KBM-7 (cell line): ENCODE measurements at regions not wholly inside any gene's neighbourhood (a gene's known extent, or its start where the extent isn't known, plus 50 kb on each side); places are given as distances from the start of the nearest gene placed in this dataset.
"Not testable (repeated sequence)": the region's sequence is repeated elsewhere in the genome, so short reads cannot be mapped to it uniquely, and the experiment has no call there.

ENCODE experiments used
- DNase-seq: peaks from one replicate; pipeline ENCODE4 v3.0.0-alpha.2; 2015
- in situ Hi-C: fragments of 300-500 bp; cut with MboI; formaldehyde crosslinking; loops from 2 replicates; pipeline ENCODE4 v1.14.3; 2020; ENCODE audit warnings: low sequenced_read_pairs, low pct_unique_long_range_greater_than_20kb, mixed read lengths

DNA sequence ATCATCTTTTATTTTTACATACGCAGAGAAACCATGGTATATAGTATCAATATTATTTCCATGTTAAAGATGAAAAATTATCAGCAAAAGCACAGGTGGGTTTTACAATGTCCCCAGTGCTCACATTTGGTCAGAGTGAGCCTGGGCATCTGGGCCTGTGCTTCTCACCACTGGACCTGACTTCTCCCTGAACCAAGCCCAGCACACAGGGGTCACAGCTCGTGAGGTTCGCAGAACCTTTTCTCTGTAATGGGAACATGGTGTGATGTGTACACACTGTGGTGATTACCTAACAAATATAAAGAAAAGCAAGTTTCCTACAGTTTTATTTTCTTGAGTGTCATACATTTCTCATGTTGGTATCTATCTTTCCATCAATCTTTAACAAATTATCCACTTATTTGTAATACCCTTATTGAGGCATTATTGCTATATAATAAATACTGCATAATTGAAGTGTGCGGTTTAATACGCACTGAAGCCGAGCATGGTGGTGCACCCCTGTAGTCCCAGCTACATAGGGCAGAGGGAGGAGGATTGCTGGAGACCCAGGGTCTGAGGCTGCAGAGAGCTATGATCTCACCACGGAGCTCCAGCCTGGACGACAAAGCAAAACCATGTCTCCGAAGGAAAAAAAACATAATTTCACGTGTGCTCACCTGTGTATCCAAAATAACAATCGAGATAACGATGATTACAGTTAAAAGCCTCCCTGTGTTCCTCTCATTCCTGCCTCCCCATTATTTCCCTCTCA lies 743.2 kb downstream of the TMEM121 start:
- in situ Hi-C loops: no loop called here
- DNase-seq: no peak

DNA sequence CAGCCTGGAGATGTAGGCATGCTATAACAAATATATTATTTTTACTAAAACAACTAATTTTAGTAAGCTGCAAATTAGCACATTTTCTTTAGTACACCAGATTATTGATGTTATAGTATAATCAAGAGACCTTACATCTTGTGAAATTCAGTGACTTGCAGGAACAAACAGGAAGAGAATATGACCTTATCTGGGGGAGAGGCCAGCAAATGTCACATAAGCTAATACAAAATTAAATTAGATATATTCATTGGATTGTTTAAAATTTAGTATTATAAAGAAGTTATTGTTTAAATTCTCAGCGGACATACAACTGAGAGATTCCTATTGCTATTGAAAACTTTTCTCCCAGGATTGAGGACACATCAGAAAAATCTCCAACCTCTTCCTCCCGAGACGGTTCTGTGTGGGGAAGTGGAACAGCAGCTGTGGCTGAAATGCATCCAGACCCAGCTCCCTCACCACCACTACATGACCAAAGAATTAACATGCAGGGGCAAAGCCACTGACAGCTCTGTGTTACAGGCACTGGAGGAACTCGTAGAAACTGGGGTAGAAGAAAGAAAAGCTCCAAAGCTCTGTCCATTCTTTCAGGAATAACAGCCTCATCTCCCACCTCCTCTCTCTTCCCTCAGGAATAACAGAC lies 744.2 kb downstream of the TMEM121 start:
- DNase-seq, in situ Hi-C loops: not testable (repeated sequence)

DNA sequence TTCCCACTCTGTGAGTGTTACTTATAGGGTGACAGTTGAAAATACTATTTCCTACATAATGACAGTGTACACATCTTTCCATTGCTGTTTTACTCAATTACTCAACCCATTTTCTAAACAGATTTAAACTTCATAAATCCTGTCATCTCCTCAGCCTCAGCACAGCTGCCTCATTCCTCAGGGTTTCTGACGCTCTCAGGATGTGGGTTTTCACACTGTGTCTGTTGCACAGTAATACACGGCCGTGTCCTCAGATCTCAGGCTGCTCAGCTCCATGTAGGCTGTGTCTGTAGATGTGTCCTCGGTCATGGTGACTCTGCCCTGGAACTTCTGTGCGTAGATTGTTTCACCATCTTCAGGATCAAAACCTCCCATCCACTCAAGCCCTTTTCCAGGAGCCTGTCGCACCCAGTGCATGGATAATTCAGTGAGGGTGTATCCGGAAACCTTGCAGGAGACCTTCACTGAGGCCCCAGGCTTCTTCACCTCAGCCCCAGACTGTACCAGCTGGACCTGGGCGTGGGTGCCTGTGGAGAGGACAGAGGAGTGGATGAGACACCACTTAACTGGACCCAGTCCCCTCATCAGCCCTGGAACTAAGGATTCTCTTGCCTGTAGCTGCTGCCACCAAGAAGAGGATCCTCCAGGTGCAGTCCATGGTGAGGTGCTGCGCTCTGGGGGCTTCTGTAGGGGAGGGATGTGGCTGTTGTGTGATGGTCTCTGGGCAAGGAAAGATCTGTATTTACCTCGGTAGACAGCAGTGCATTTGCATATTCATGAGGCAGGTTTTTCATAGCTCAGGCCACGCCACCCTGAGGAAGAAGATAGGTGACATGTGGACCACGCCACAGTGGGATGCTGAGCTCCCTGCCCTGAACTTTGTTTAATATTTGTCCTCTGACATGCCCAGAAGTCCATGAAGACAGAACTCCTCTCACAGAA lies 750.2 kb downstream of the TMEM121 start:
- DNase-seq: no peak
- in situ Hi-C loops: no loop called here

DNA sequence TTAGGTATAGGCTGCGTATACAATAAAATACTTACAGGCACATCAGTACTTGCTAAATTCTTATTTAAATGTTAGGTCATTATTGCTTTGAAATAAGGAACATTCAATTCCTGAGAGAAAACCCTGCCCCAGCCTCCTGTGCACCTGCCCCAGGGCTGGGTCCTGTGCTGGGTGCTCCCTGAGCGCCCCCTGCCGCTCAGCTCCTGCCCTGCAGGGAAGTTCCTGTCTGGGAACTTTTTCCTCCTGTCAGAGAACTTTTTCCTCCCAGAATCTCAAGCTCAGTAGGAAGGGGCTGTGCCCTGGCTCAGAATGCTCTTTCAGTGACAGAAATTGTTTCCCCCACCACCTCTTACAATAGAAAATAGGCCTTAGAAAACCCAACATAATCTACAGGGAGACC lies 751.1 kb downstream of the TMEM121 start:
- DNase-seq: peak; percentile 38

DNA sequence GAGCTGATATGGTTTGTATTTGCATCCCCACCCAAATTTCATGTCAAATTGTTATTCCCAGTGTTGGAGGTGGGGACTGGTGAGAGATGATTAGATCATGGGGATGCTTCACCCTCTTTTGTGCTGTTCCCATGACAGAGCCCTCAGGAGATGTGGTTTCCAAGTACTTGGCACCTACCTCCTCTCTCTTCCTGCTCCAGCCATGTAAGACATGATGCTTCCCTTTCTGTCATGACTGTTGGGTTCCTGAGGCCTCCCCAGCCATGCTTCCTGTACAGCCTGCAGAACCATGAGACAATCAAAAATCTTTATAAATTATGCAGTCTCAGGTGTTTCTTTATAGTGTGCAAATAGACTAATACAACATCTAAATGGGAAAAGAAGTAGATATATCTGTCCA lies 754.5 kb downstream of the TMEM121 start:
- in situ Hi-C loops: no loop called here
- DNase-seq: no peak

More for the DNA sequence above, 751.1 kb downstream of the TMEM121 start:
- in situ Hi-C loops: no loop called here

DNA sequence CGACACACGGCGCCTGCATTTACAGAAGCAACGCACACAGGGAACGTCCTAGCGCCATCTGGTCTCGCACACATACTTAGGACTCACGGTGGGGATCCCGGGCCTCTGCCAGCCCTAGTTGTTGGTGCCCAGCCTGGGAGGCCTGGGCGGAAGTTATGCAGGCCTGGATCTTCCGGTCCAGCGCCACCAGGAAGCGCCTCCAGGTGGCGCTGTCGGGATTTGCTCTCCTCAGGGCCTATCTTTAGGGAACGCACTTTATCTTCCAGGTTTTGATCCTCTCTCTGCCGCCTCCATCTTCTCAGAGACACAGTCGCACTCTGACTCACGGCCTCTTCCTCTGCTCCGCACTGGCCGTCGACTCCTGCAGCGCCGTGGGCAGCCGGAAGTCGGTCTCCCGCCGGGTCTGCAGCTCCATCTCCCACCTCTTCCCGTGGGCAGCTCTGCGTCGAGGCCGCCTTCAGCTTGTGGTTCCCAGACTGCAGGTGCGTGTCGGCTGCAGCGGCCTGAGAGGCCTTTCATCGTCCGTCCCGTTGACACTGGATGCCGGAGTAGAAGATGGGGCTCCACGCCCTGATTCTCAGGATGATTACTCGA lies 760.4 kb downstream of the TMEM121 start:
- in situ Hi-C loops: no loop called here
- peak; percentile 25 for DNase-seq

DNA sequence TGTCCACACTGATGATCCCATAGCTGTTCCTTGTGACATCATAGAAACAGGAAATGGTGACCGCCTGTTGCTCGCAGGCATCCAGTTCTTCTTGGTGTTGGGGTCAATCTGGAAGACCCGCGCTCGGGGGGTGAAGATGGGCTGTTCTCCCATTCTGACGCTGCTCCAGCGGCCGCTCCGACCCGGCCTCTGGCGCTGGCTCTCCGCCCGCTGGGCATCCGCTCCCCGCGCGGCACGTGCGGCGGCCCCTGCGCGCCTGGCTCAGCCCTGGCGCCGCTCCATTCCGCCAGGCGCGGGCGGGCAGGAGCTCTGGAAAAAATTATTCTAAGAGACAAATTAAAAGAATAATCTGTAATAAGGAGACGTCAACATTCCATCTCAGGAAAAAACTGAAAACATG lies 761.1 kb downstream of the TMEM121 start:
- in situ Hi-C loops: no loop called here
- DNase-seq: no peak

DNA sequence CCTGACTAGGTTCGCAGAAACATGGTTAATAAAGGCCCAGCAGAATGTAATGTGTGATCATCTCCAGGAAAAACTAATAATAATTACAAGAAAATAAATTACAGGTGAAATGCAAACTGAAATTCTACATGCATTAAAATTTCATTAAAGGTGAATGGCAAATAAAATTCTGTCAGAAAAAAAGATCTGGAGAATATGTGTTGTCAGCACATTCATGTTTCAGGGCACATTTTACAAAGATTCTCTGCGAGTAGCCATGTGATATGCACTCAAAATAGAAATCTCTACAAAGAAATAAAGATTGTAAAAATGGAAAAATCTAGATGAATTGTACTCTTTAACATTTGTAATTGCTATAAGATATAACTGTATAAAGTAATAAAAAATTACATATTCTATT lies 765.2 kb downstream of the TMEM121 start:
- DNase-seq: no peak
- in situ Hi-C loops: no loop called here

DNA sequence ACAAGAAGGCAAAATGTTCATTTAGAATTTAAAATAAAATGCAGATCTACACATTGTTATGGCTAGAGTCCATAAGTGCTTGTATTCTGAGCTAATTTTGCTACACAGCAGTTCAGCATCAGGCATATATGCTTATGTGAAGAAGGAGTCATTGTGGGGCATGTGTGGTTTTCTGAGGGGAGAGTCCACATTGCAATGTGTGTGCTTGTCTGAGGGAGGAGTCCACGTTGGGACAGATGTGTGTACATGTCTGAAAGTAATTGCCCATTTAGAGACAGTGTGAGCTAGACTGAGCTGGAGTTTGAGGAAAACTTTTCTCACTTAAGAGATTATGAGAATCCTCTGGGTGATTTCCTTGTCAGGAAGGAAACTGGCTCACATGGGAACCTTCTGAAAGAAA lies 767.9 kb downstream of the TMEM121 start:
- no peak for DNase-seq
- in situ Hi-C loops: no loop called here

DNA sequence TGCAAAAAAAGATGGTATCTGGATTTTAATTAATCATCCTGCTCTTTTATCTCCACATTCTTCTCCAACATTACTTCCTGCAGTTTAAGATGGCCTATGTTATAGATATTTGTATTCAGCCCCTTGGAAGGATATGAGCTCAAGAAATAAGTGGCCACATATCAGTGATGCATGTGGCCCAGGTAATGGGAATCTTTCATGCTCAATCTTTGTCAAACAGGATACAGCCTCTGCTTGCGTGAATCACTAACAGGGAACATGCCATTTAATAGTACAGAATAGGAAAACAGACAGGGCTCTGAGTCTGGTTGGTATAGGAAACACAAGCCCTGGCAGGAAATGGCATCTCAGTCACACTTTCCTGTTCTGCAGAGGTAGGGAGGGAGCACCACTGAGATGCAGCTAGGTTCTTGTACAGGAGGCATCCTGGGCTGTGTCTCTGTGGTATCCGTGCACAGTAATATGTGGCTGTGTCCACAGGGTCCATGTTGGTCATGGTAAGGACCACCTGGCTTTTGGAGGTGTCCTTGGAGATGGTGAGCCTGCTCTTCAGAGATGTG lies 774.6 kb downstream of the TMEM121 start:
- in situ Hi-C loops: not testable (repeated sequence)

DNA sequence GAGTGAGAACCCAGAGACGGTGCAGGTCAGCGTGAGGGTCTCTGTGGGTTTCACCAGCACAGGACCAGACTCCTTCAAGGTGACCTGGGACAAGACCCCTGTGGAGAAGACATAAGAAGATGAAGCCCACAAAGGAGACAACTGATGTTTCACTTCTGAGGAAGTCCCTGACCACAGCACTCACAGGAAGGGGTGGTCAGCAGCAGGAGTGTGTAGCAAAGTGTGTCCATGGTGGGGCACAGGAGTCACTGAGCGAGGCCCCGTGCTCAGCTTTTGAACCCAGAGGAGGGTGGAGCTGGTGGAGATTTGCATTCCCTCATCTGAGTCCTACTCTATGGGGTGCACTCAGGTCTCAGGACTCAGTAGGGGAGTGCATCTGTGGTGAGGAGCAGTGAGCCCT lies 775.2 kb downstream of the TMEM121 start:
- in situ Hi-C loops, DNase-seq: not testable (repeated sequence)

More for the DNA sequence above, 774.6 kb downstream of the TMEM121 start:
- not testable (repeated sequence) for DNase-seq

DNA sequence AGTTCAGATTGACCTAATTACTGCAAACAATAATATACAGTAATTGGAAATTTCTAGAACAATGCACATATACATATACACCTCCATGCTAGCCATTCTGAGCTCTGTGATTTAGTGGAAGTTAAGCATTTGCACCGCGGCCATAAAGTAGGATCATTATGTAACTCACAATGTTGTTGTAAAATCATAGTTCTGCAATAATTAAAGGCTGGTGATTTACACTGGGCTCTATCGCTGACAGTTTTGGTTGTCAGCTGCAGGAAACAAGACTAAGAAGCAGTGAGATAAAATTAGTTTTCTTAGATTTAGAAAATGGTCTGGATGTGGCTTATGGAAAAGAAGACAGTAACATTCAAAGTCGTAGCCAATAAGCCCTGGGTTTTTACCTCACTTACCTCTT lies 776.3 kb downstream of the TMEM121 start:
- DNase-seq: no peak
- in situ Hi-C loops: no loop called here

DNA sequence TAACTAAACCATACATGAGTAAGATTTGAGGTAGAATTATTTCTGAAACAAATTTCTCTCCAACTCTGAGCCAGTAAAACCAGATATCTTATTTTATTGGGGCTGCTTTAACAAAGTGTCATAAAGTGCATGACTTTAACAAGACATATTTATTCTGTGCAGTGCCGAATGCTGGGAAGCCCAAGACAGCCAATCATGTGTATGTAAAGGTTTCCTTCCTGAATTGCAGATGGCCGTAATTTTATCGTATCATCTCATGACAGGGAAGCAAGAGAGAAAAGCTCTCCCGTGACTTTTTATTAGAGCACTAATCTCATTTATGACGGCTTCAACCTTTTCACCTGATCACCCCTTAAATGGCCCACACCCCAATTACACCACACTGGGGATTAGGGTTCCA lies 777.9 kb downstream of the TMEM121 start:
- in situ Hi-C loops: no loop called here
- DNase-seq: no peak

DNA sequence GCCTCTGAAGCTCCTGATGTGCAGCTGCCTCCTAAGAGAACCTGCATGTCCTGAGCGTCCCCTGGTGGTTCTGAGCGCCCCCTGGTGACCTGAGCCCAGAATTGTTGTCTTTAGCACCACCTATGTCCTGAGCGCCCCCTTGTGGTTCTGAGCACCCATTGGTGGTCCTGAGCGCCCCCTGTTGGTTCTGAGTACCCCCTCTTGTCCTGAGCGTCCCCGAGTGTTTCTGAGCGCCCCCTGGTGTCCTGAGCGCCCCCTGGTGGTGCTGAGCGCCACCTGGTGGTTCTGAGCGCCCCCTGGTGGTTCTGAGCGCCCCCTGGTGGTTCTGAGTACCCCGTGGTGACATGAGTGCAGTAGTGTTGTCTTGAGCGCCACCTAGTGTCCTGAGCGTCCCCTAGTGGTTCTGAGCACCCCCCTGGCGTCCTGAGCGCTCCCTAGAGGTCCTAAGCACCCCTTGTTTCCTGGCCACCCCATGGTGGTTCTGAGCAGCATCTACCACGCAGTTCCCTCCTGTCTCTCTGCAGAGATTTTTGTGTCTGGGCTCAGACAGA lies 782.5 kb downstream of the TMEM121 start:
- DNase-seq: peak; percentile 79
- in situ Hi-C loops: no loop called here

DNA sequence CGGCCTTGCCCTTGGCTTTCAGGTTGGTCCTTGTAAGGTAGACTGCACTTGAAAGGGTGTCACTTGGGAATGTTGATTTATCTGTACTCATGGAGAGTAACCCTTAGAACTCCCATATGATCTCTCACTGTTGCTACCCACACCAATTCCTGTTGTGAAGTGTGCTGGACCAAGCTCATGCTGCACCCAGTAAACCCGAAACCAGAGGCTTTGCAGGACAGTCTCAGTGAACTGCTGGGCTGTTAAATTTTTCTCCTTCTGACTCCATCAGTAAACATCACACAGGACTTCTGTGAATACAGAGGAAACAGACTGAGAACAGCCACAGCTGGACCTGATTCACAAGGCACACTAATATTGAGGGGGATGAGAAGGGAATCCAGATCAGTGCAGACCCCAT lies 783.0 kb downstream of the TMEM121 start:
- in situ Hi-C loops: no loop called here
- no peak for DNase-seq

DNA sequence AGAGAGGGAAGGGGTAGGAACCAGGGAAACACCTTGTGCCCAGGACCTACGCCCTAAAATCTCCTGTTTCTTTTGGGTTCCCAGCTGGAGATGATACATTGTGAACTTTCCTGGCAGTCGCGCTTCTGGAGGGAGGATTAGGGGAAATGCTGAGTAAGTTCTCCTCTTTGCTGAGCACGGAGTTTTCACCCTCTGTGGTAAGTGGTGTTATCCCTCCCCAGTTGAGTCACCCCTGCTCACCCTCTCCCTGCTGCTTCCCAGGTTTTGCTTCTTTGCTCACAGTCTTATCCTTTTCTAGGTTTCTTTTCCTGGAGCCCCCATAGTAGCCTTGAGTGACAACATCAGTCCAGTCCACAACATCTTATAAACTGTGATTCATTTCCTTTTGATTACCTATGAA lies 789.1 kb downstream of the TMEM121 start:
- in situ Hi-C loops: no loop called here
- DNase-seq: no peak

DNA sequence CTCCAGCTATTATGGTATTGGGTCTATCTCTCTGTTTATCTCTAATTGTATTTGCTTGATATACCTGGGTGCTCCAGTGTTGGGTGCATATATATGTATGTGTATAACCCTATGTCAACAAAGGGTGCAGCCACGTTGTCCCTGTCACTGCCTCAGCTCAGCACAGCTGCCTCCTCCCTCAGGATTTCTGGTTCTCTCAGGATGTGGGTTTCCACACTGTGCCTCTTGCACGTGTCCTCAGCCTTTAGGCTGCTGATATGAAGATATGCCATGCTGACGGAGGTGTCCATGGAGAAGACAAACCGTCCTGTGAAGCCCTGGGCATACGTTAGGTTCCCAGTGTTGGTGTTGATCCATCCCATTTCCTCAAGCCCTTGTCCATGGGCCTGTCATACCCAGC lies 791.2 kb downstream of the TMEM121 start:
- in situ Hi-C loops: no loop called here

DNA sequence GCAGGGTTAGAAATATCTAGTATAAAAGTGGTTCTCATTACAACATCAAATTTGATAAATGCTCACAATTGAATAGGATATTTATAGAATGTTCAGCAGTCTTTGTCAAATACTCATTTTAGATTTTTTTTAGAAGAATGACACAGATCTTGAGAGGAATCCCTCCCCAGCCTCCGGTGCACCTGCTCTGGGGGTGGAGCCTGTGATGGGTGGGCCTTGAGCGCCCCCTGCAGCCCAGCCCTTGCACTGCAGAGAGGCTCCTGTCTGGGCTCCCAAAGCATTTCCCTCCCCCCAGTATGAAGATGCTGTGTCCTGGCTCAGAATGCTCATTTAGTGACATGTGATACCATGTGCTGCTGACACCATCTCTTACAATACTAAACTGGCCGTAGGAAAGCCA lies 792.3 kb downstream of the TMEM121 start:
- in situ Hi-C loops: no loop called here
- peak; percentile 42 for DNase-seq

More for the DNA sequence above, 791.2 kb downstream of the TMEM121 start:
- no peak for DNase-seq

DNA sequence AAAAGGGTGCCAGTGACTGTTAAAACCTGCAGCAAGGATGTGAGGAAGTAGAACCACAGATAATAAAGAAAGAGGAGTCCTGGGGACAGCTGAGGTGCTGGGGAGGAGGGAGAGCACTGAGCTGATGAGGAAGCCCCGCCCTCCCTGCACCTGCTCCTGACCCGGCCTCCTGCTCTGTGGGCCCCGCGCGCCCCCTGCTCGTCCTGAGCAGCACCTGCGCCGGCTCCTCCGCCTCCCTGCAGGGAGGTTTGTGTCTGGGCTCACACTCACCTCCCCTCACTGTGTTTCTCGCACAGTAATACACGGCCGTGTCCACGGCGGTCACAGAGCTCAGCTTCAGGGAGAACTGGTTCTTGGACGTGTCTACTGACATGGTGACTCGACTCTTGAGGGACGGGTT lies 797.6 kb downstream of the TMEM121 start:
- DNase-seq, in situ Hi-C loops: not testable (repeated sequence)
